Gastroesophageal sphincter (tissue), 3 donors: ENCODE measurements at regions not wholly inside any gene's neighbourhood (a gene's known extent, or its start where the extent isn't known, plus 50 kb on each side); places are given as distances from the start of the nearest gene placed in this dataset.

Experiments used
- POLR2AphosphoS5 ChIP-seq: sonication (generic); formaldehyde crosslinking; IDR thresholded peaks from one replicate; pipeline ENCODE4 v1.6.1; 2017; ENCODE audit warnings: antibody characterized with exemption
- TF ChIP-seq, protein P1 (sequence below), 4 experiments: fragments of 200-600 bp in 2 of 4; fragments of 450-650 bp in 2 of 4; sonication (generic) in 1 of 4; IDR thresholded peaks; one replicate each; pipeline ENCODE4 v1.5.1; 2017 to 2019; ENCODE audit warnings: antibody characterized with exemption in 4 of 4, mild to moderate bottlenecking in 2 of 4, moderate library complexity in 2 of 4

DNA sequence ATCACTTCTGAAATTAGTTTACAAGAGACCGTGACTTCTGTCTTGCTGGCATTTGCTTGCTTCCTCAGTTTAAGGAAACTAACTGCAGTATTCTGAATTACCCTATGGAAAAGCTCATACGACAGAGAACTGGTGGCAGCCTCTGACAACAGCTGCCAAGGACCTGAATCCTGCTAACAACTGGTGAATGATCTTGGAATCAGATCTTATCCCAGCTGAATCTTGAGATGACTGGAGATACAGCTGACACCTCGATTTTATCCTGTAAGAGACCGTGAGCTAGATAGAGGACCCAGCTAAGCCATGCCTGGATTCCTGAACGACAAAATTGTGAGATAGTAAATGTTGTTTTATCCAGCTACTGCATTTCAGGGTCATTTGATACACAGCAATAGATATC, 202.3 kb downstream of the OGFRL1 start:
- TF ChIP-seq, protein P1, sequence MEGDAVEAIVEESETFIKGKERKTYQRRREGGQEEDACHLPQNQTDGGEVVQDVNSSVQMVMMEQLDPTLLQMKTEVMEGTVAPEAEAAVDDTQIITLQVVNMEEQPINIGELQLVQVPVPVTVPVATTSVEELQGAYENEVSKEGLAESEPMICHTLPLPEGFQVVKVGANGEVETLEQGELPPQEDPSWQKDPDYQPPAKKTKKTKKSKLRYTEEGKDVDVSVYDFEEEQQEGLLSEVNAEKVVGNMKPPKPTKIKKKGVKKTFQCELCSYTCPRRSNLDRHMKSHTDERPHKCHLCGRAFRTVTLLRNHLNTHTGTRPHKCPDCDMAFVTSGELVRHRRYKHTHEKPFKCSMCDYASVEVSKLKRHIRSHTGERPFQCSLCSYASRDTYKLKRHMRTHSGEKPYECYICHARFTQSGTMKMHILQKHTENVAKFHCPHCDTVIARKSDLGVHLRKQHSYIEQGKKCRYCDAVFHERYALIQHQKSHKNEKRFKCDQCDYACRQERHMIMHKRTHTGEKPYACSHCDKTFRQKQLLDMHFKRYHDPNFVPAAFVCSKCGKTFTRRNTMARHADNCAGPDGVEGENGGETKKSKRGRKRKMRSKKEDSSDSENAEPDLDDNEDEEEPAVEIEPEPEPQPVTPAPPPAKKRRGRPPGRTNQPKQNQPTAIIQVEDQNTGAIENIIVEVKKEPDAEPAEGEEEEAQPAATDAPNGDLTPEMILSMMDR (IDR thresholded peaks at IDR 0.05): no peak
- TF ChIP-seq POLR2AphosphoS5: no peak
